Peyer's patch (tissue), 4 donors: ENCODE measurements at regions not wholly inside any gene's neighbourhood (a gene's known extent, or its start where the extent isn't known, plus 50 kb on each side); places are given as distances from the start of the nearest gene placed in this dataset.

Experiments
- DNase-seq, 3 donors: peaks; one replicate each; pipeline ENCODE4 v3.0.0-alpha.2; 2017 to 2019
- H3K27ac ChIP-seq, 4 donors: fragments of 200-600 bp; sonication (generic); one replicate each; pipeline ENCODE4 v1.5.1; 2016 to 2019
- H3K27me3 ChIP-seq, 2 donors: fragments of 200-600 bp; sonication (generic); one replicate each; pipeline ENCODE4 v1.5.1; 2019
- H3K36me3 ChIP-seq, 3 donors: fragments of 200-600 bp; sonication (generic); one replicate each; pipeline ENCODE4 v1.5.1; 2016 to 2019
- H3K4me1 ChIP-seq, 4 donors: fragments of 200-600 bp; sonication (generic); one replicate each; pipeline ENCODE4 v1.5.1; 2016 to 2019
- H3K4me3 ChIP-seq, 4 donors: fragments of 200-600 bp; sonication (generic); 1 replicate in 3 of 4; 2 replicates in 1 of 4; pipeline ENCODE4 v1.5.1; 2016 to 2019; ENCODE audit warnings: mild to moderate bottlenecking in 1 of 4
- H3K9me3 ChIP-seq, 4 donors: fragments of 200-600 bp; sonication (generic); one replicate each; pipeline ENCODE4 v1.5.1; 2016 to 2019; ENCODE audit warnings: mild to moderate bottlenecking in 1 of 4
- CTCF ChIP-seq, 6 experiments: fragments of 450-650 bp in 4 of 6; fragments of 200-600 bp in 2 of 6; sonication (generic) in 1 of 6; IDR thresholded peaks; one replicate each; pipeline ENCODE4 v1.5.1; 2017 to 2019; ENCODE audit warnings: antibody characterized with exemption in 6 of 6, mild to moderate bottlenecking in 3 of 6, moderate library complexity in 1 of 6
- POLR2A ChIP-seq, 2 donors: fragments of 450-650 bp; IDR thresholded peaks; one replicate each; pipeline ENCODE4 v1.5.1; 2017; ENCODE audit warnings: antibody characterized with exemption in 2 of 2, mild to moderate bottlenecking in 2 of 2, moderate library complexity in 2 of 2

- Histone ChIP-seq H3K9me3 (no peaks in the 10 kb centered on the region), H3K36me3 (no peaks in the 10 kb centered on the region), H3K4me3 (no peak overlapping the region), H3K4me1 (no peaks in the 10 kb centered on the region), H3K27ac (no peak overlapping the region), H3K27me3 (no peaks in the 10 kb centered on the region)
- TF ChIP-seq POLR2A (IDR thresholded peaks at IDR 0.05) = no peak
- no peak for TF ChIP-seq CTCF (IDR thresholded peaks at IDR 0.05)
- DNase-seq = no peak
These were observed 592.1 kb downstream of the ARAP2 start for GRCh38 chr4:35652197-35652596.

- H3K4me1 ChIP-seq = no peaks in the 10 kb centered on the region
- H3K27me3 ChIP-seq = no peaks in the 10 kb centered on the region
- no peaks in the 10 kb centered on the region for H3K36me3 ChIP-seq
- no peak overlapping the region for H3K4me3 ChIP-seq
- H3K27ac ChIP-seq = no peak overlapping the region
- no peaks in the 10 kb centered on the region for H3K9me3 ChIP-seq
- TF ChIP-seq POLR2A (IDR thresholded peaks at IDR 0.05) (no peak), CTCF (IDR thresholded peaks at IDR 0.05) (no peak)
- DNase-seq = no peak
These were observed 590.9 kb downstream of the ARAP2 start for GRCh38 chr4:35653451-35653850.

DNA sequence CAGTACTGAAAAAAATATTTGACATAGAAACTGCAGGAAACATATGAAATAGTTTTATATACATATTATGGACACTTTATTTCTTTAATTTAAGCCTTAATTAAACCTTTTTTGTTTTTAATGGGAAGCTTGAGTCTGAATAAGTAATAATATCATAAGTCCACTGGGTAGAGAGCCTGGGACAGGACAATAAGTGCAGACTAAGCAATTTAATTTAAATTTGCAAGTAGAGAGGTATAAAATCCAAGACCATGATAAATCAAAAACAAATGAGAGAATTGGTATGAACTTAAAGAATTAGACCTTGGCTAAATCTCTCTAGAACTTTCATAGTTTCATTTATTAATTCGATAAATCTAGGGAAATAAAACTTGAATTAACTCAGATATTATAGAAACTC is 571.2 kb downstream of the ARAP2 start:
- H3K27me3 ChIP-seq = no peaks in the 10 kb centered on the region
- no peaks in the 10 kb centered on the region for H3K4me1 ChIP-seq
- H3K9me3 ChIP-seq = no peaks in the 10 kb centered on the region
- DNase-seq = no peak
- no peak overlapping the region for H3K4me3 ChIP-seq
- TF ChIP-seq POLR2A (IDR thresholded peaks at IDR 0.05) (no peak), CTCF (IDR thresholded peaks at IDR 0.05) (no peak)
- H3K36me3 ChIP-seq = no peaks in the 10 kb centered on the region
- H3K27ac ChIP-seq = no peak overlapping the region

GRCh38 chr4:35684755-35685154 is 559.6 kb downstream of the ARAP2 start:
- Histone ChIP-seq H3K4me1 (no peaks in the 10 kb centered on the region), H3K27me3 (no peaks in the 10 kb centered on the region), H3K36me3 (no peaks in the 10 kb centered on the region), H3K27ac (no peak overlapping the region), H3K9me3 (no peaks in the 10 kb centered on the region), H3K4me3 (no peak overlapping the region)
- TF ChIP-seq CTCF (IDR thresholded peaks at IDR 0.05) = no peak
- no peak for TF ChIP-seq POLR2A (IDR thresholded peaks at IDR 0.05)
- no peak for DNase-seq

GRCh38 chr4:35689870-35690269 is 554.4 kb downstream of the ARAP2 start:
- TF ChIP-seq POLR2A (IDR thresholded peaks at IDR 0.05) = no peak
- TF ChIP-seq CTCF (IDR thresholded peaks at IDR 0.05) = no peak
- Histone ChIP-seq H3K4me3 (no peak overlapping the region), H3K36me3 (no peaks in the 10 kb centered on the region), H3K4me1 (no peaks in the 10 kb centered on the region), H3K27ac (no peak overlapping the region), H3K27me3 (no peaks in the 10 kb centered on the region), H3K9me3 (no peaks in the 10 kb centered on the region)
- DNase-seq = no peak

DNA sequence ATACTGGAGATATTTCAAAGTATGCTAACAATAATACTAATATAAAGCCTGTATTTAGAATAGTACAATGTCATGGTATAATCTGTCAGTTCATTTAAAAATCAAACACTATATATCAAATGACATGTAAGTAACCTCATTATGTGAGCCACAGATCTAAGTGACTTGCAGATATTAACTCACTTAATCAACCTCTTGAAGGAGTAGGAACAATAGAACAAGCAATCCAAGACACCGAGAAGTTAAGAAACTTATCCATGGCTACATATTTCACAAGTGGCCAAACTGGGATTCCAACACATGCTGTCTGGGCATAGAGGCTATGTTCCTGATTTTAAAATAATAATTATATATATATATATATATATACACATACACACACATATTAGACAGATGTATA is 554.0 kb downstream of the ARAP2 start:
- H3K9me3 ChIP-seq = no peaks in the 10 kb centered on the region
- H3K4me3 ChIP-seq = no peak overlapping the region
- no peaks in the 10 kb centered on the region for H3K4me1 ChIP-seq
- DNase-seq = no peak
- TF ChIP-seq CTCF (IDR thresholded peaks at IDR 0.05) = no peak
- TF ChIP-seq POLR2A (IDR thresholded peaks at IDR 0.05) = no peak
- no peaks in the 10 kb centered on the region for H3K36me3 ChIP-seq
- H3K27ac ChIP-seq = no peak overlapping the region
- no peaks in the 10 kb centered on the region for H3K27me3 ChIP-seq
